ENCODE measurements at regions not wholly inside any gene's neighbourhood (a gene's known extent, or its start where the extent isn't known, plus 50 kb on each side); places are given as distances from the start of the nearest gene placed in this dataset.

DNA sequence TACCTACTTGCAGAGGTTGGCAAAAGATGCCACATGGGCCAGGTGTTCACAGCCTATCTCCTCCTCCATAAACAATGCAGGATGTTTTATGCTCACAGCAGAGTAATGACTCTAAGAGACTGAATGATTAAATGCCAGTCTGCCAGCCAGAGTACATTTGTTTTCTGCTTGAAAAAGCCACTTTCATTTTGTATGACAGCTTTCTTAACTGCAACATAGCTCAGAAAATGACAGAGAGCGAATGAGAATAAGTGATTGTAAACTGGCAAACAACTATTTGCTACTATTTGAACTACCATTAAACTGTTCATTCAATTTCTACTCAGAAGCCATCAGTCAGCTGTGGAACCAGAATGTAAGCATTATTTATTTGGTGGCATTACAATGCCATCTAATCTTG, 50.6 kb upstream of the DCC start (continued):
- TF ChIP-seq TSHZ2 (CRISPR knock-in tag; IDR thresholded peaks at IDR 0.05) (no peak), ZNF565 (CRISPR knock-in tag; conservative IDR thresholded peaks at IDR 0.05; ENCODE audit: low read depth) (no peak), PATZ1 (CRISPR knock-in tag; IDR thresholded peaks at IDR 0.05; ENCODE audit: borderline replicate concordance) (no peak), ZFP30 (CRISPR knock-in tag; IDR thresholded peaks at IDR 0.05) (no peak)

Data from SK-N-SH treated with all-trans-retinoic acid at 6 μM for 48 hours (cell line).